Peyer's patch (tissue), 4 donors: ENCODE measurements at regions not wholly inside any gene's neighbourhood (a gene's known extent, or its start where the extent isn't known, plus 50 kb on each side); places are given as distances from the start of the nearest gene placed in this dataset.

ENCODE experiments used
- POLR2A ChIP-seq, 2 donors: fragments of 450-650 bp; IDR thresholded peaks; one replicate each; pipeline ENCODE4 v1.5.1; 2017; ENCODE audit warnings: antibody characterized with exemption in 2 of 2, mild to moderate bottlenecking in 2 of 2, moderate library complexity in 2 of 2
- TF ChIP-seq, protein P1 (sequence below), 6 experiments: fragments of 450-650 bp in 4 of 6; fragments of 200-600 bp in 2 of 6; sonication (generic) in 1 of 6; IDR thresholded peaks; one replicate each; pipeline ENCODE4 v1.5.1; 2017 to 2019; ENCODE audit warnings: antibody characterized with exemption in 6 of 6, mild to moderate bottlenecking in 3 of 6, moderate library complexity in 1 of 6

DNA sequence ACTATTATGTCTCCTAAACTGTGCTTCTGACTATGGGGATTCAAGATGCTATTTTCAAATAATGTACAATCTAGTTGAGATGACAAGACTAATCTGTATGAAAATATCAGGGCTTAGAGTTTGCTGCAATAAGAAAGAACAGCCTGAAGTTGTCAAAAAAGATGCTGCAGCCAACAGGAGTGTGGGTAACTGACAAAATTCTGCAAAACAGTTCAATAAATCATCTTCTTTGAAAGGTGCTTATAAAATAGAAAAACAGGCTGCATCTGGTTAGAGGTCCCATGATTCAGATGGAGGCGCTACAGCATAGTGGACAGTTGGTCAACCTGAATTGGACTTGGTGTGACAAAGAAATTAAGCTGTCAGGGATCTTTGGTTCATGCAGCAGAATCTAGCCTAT, 511.0 kb downstream of the XPNPEP1 start:
- TF ChIP-seq, protein P1, sequence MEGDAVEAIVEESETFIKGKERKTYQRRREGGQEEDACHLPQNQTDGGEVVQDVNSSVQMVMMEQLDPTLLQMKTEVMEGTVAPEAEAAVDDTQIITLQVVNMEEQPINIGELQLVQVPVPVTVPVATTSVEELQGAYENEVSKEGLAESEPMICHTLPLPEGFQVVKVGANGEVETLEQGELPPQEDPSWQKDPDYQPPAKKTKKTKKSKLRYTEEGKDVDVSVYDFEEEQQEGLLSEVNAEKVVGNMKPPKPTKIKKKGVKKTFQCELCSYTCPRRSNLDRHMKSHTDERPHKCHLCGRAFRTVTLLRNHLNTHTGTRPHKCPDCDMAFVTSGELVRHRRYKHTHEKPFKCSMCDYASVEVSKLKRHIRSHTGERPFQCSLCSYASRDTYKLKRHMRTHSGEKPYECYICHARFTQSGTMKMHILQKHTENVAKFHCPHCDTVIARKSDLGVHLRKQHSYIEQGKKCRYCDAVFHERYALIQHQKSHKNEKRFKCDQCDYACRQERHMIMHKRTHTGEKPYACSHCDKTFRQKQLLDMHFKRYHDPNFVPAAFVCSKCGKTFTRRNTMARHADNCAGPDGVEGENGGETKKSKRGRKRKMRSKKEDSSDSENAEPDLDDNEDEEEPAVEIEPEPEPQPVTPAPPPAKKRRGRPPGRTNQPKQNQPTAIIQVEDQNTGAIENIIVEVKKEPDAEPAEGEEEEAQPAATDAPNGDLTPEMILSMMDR (IDR thresholded peaks at IDR 0.05), result no peak
- TF ChIP-seq POLR2A (IDR thresholded peaks at IDR 0.05), result no peak
